Adipocyte (in vitro differentiated cells): ENCODE measurements at regions not wholly inside any gene's neighbourhood (a gene's known extent, or its start where the extent isn't known, plus 50 kb on each side); places are given as distances from the start of the nearest gene placed in this dataset.

Source experiments
- DNase-seq: peaks from one replicate; pipeline ENCODE4 v3.0.0-alpha.2; 2015; ENCODE audit warnings: low read depth
- H3K27me3 ChIP-seq: replicated peaks from 2 replicates; pipeline ENCODE4 v1.7.0; 2013; ENCODE audit warnings: mild to moderate bottlenecking, low read length, moderate library complexity; ENCODE audit not compliant: control insufficient read depth, insufficient read depth
- H3K36me3 ChIP-seq: 2 replicates; pipeline ENCODE4 v1.7.0; 2013; ENCODE audit warnings: low read length, mild to moderate bottlenecking, moderate library complexity; ENCODE audit not compliant: control insufficient read depth, insufficient read depth, severe bottlenecking
- H3K4me1 ChIP-seq: 2 replicates; pipeline ENCODE4 v1.7.0; 2013; ENCODE audit warnings: mild to moderate bottlenecking, low read length, moderate library complexity; ENCODE audit not compliant: control insufficient read depth, insufficient read depth
- H3K4me3 ChIP-seq: 2 replicates; pipeline ENCODE4 v1.7.0; 2013; ENCODE audit warnings: mild to moderate bottlenecking, low read length, moderate library complexity
- H3K9ac ChIP-seq: 2 replicates; pipeline ENCODE4 v1.7.0; 2013; ENCODE audit warnings: mild to moderate bottlenecking, low read length, moderate library complexity
- H3K9me3 ChIP-seq: 2 replicates; pipeline ENCODE4 v1.7.0; 2013; ENCODE audit warnings: mild to moderate bottlenecking, low read length, moderate library complexity; ENCODE audit not compliant: control insufficient read depth

- no peak overlapping the region for H3K4me3 ChIP-seq
- H3K27me3 ChIP-seq, result no peaks in the 10 kb centered on the region
- no peak for DNase-seq
- H3K4me1 ChIP-seq, result no peaks in the 10 kb centered on the region
- no peaks in the 10 kb centered on the region for H3K9me3 ChIP-seq
- H3K9ac ChIP-seq, result no peak overlapping the region
- H3K36me3 ChIP-seq, result no peaks in the 10 kb centered on the region
Measured at GRCh38 chr12:95607642-95608041, 56.4 kb upstream of the USP44 start.

DNA sequence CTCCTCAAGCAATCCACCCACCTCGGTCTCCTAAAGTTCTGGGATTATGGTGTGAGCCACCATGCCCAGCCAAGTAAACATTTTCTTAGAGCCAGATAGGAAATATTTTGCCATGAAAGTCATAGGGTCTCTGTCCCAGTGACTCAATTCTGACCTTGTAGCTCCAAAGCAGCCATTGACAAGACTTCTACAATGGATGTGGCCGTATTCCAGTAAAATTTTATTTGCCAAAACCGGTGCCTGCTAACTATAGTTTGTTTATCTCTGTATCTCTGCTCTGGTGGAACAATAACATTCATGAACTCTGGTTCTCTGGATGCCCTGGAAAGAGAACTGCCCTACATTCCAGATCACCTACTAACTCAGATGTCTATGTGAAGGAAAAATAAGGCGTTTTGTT lies 54.6 kb upstream of the USP44 start:
- Histone ChIP-seq H3K27me3 (no peaks in the 10 kb centered on the region), H3K4me1 (peaks cover 10% of the 10 kb centered on the region), H3K9me3 (no peaks in the 10 kb centered on the region), H3K4me3 (no peak overlapping the region), H3K9ac (no peak overlapping the region), H3K36me3 (no peaks in the 10 kb centered on the region)
- peak; percentile 29 for DNase-seq

GRCh38 chr12:95605087-95605486 lies 53.8 kb upstream of the USP44 start:
- DNase-seq, result no peak
- H3K4me3 ChIP-seq, result no peak overlapping the region
- H3K27me3 ChIP-seq, result no peaks in the 10 kb centered on the region
- H3K9me3 ChIP-seq, result no peaks in the 10 kb centered on the region
- H3K9ac ChIP-seq, result no peak overlapping the region
- H3K4me1 ChIP-seq, result peaks cover 10% of the 10 kb centered on the region
- H3K36me3 ChIP-seq, result no peaks in the 10 kb centered on the region

DNA sequence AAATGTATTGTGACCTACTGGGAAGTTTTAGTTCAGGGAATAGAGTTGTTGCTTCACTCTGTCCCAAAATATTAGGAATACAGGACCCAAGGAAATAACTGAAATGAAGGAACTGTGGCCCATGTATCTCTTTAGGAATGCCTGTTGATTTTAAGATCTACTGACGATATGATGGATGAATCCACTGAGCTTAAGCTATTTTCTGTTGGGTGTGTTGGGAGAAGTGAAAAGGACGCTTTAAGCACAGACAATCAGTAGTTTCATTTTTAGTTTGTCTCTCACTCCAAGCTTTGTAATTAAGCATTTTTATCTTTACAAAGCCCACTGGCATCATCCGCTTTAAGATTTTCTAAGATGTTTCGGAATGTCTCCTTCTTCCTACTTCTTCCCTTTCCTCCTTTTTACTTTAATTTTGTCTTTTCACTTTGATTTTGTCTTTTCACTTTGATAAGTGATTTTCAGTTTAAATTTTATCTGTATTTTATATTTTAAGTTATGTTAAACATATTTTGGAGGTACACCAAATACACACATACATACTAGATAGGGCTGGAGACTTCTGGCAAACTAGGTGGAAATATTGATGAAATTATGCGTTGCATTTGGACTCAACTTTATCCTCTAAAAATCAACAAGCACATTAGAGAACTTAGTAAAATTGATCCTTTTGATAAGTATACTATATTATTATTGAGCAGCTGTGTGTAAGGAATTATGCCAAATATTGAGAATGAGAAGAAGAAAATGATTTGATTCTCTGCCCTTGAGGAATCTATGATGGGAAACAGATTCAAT lies 52.3 kb upstream of the USP44 start:
- H3K4me1 ChIP-seq, result peaks cover 10% of the 10 kb centered on the region
- H3K9ac ChIP-seq, result no peak overlapping the region
- no peaks in the 10 kb centered on the region for H3K9me3 ChIP-seq
- no peaks in the 10 kb centered on the region for H3K36me3 ChIP-seq
- DNase-seq, result no peak
- H3K27me3 ChIP-seq, result no peaks in the 10 kb centered on the region
- no peak overlapping the region for H3K4me3 ChIP-seq

DNA sequence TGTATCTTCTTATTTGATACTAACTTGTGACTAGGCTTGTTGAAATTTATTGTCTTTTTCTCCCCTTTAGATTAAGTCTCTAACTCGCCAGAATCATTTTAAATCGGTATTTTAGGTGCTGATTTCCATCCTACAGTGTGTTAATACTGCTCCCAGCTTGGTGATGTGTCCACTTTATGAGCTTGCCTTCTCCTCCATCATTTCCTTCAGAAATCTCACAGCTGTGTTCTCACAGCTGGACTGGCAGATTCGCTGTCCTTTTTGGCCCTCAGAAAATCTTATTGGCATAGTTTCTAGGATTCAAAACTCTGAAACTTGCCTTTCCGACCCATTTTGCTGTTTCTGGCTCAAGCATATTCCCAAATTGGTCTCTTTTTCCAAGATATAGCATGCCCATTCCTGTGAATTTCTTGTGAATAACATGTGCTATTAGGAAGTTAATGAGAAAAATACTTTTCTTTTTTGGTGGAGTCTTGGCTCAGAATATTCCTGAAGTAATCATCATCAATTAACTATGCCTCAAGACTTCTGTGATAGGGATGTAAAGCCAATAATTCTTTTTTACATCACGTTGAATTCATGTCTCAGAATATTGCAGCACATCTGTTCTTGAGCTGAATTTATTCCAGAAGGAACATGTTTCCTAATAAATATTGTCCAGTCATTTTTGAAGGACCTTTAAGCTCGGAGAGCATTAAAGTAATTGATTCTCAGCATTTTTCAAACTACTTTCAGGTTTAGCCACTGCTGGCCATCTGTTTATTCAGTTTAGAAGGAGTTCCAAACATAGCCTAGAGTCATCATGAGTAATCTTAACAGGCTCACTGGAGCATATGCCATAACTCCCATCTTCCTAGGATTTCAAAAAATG lies 50.0 kb upstream of the USP44 start:
- no peaks in the 10 kb centered on the region for H3K36me3 ChIP-seq
- DNase-seq, result peak; percentile 45
- H3K9ac ChIP-seq, result no peak overlapping the region
- no peak overlapping the region for H3K4me3 ChIP-seq
- no peaks in the 10 kb centered on the region for H3K27me3 ChIP-seq
- H3K9me3 ChIP-seq, result no peaks in the 10 kb centered on the region
- H3K4me1 ChIP-seq, result peaks cover 10% of the 10 kb centered on the region
